Duodenal mucosa (tissue), 2 donors: ENCODE measurements at regions not wholly inside any gene's neighbourhood (a gene's known extent, or its start where the extent isn't known, plus 50 kb on each side); places are given as distances from the start of the nearest gene placed in this dataset.

ENCODE experiments used
- H3K27ac ChIP-seq: one replicate; pipeline ENCODE4 v1.7.0; 2013; ENCODE audit warnings: low read depth, low read length
- H3K27me3 ChIP-seq, 2 donors: one replicate each; pipeline ENCODE4 v1.7.0; 2013; ENCODE audit warnings: low read length in 2 of 2, control low read depth in 1 of 2; ENCODE audit not compliant: insufficient read depth in 2 of 2, control insufficient read depth in 1 of 2
- H3K36me3 ChIP-seq, 2 donors: one replicate each; pipeline ENCODE4 v1.7.0; 2013; ENCODE audit warnings: low read length in 2 of 2, control low read depth in 1 of 2; ENCODE audit not compliant: insufficient read depth in 2 of 2, control insufficient read depth in 1 of 2
- H3K4me1 ChIP-seq, 2 donors: one replicate each; pipeline ENCODE4 v1.7.0; 2013; ENCODE audit warnings: low read length in 2 of 2, control low read depth in 1 of 2; ENCODE audit not compliant: insufficient read depth in 2 of 2, control insufficient read depth in 1 of 2
- H3K4me3 ChIP-seq, 2 donors: one replicate each; pipeline ENCODE4 v1.7.0; 2013; ENCODE audit warnings: low read length in 2 of 2, low read depth in 1 of 2
- H3K9ac ChIP-seq, 2 donors: one replicate each; pipeline ENCODE4 v1.7.0; 2013; ENCODE audit warnings: low read length in 2 of 2, low read depth in 1 of 2
- H3K9me3 ChIP-seq, 2 donors: one replicate each; pipeline ENCODE4 v1.7.0; 2013; ENCODE audit warnings: low read length in 2 of 2, control low read depth in 1 of 2; ENCODE audit not compliant: control insufficient read depth in 1 of 2

DNA sequence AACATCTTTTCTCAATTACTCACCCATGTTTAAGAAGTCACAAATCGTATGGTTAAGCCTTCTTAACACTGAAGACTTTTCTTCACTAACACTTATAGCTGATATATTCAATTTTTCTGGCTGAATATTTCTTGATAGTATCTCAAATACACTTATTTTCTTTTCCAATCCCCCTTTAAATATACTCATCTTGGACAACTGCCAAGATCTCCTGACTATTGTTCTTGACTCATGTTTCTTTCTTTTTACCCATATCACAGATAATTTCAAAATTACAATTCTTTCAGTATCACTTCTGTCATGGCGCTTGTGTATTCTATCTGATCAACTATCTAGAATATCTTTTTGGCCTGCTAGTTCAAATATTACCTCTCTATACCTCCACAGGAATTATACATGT lies 954.3 kb upstream of the ACVR2A start:
- H3K4me3 ChIP-seq, result no peak overlapping the region
- no peaks in the 10 kb centered on the region for H3K36me3 ChIP-seq
- H3K27me3 ChIP-seq, result no peaks in the 10 kb centered on the region

DNA sequence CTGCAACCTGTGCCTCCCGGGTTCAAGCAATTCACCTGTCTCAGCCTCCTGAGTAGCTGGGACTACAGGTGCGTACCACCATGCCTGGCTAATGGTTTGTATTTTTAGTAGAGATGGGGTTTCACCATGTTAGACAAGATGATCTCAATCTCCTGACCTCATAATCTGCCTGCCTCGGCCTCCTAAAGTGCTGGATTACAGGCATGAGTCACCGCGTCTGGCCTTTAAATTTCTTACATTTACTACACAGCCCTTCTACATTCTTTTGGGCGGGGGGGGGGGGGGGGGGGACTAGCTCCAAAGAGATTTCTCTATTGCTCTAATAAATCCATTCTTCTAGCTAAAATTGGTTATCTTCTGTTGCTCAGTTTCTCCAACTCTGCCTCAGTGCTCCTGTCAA lies 964.9 kb upstream of the ACVR2A start:
- no peaks in the 10 kb centered on the region for H3K4me1 ChIP-seq
- no peak overlapping the region for H3K9ac ChIP-seq
- H3K9me3 ChIP-seq, result no peaks in the 10 kb centered on the region
- H3K27me3 ChIP-seq, result no peaks in the 10 kb centered on the region
- H3K36me3 ChIP-seq, result no peaks in the 10 kb centered on the region
- no peak overlapping the region for H3K4me3 ChIP-seq
- no peak overlapping the region for H3K27ac ChIP-seq

More for the DNA sequence above, 954.3 kb upstream of the ACVR2A start:
- H3K9ac ChIP-seq, result no peak overlapping the region
- no peaks in the 10 kb centered on the region for H3K4me1 ChIP-seq
- H3K27ac ChIP-seq, result no peak overlapping the region
- H3K9me3 ChIP-seq, result no peaks in the 10 kb centered on the region

DNA sequence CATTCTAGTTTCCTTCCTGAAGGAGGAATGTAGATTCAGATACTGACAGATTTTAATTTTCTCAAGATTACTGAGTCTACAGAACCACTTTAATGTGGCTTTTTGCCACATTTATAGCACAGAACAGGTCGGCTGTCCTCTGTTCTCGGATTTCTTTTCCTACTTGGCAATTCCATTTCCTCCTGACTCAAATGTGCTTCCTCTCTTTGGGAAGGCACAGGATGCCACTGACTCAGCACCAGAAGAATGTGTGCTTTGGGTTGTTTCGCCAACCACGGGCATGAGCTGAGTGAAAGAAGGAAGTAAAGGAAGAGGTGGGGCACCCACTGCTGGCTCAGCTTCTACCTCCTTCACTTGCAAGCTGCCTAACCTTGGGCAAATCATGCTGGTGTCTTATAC lies 970.6 kb upstream of the ACVR2A start:
- Histone ChIP-seq H3K27me3 (no peaks in the 10 kb centered on the region), H3K9me3 (no peaks in the 10 kb centered on the region), H3K36me3 (no peaks in the 10 kb centered on the region), H3K4me1 (no peaks in the 10 kb centered on the region), H3K27ac (no peak overlapping the region), H3K4me3 (no peak overlapping the region), H3K9ac (no peak overlapping the region)

DNA sequence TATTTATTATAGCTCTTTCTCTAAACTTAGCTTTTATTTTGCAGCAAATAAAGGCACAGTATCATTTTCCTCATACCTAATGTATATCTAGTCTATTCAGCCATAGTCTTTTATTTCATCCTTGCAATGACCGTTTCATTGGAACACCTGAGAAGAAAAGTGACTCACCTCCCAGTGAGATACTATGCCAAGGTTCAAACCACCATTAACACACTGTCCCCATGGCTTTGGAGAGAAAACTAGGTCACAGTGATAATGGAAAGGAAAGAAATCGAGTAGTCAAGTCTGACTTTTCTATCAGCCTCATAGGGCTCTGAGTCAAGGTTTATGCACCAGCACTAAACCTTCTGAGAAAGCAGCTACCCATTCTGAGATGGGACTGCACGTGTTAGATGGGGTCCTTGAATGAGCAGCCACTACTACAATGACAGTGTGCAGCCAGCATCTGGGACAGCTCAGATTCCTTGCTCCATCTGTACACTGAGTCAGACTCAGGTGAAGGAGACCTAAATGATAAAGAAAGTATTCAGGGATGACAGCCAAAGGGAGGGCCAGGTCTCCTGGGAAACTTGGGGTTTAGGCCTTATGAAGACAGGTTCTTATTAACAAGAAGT lies 971.1 kb upstream of the ACVR2A start:
- no peaks in the 10 kb centered on the region for H3K9me3 ChIP-seq
- H3K4me1 ChIP-seq, result no peaks in the 10 kb centered on the region
- no peak overlapping the region for H3K4me3 ChIP-seq
- H3K27me3 ChIP-seq, result no peaks in the 10 kb centered on the region
- H3K36me3 ChIP-seq, result no peaks in the 10 kb centered on the region
- no peak overlapping the region for H3K9ac ChIP-seq
- no peak overlapping the region for H3K27ac ChIP-seq

DNA sequence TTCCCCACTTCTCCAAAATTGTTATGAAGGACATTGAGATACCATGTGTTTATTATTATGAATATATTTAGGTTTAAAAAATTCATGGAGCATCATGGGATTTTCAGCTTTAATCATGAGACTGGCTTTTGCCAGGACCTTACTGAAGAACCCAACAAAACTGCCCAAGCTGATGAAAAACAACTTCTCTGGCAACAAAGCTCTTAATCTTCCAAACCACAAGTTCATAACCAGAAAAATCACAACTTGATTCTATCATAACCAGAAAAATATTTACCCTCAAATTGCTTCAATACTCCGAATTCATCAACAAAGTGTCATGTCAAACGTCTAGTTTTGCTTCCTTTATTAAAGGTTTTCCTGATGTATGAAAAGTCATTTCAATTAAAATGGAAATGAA lies 971.8 kb upstream of the ACVR2A start:
- H3K4me3 ChIP-seq, result no peak overlapping the region
- H3K4me1 ChIP-seq, result no peaks in the 10 kb centered on the region
- H3K9me3 ChIP-seq, result no peaks in the 10 kb centered on the region
- H3K9ac ChIP-seq, result no peak overlapping the region
- H3K27ac ChIP-seq, result no peak overlapping the region
- no peaks in the 10 kb centered on the region for H3K36me3 ChIP-seq
- no peaks in the 10 kb centered on the region for H3K27me3 ChIP-seq

DNA sequence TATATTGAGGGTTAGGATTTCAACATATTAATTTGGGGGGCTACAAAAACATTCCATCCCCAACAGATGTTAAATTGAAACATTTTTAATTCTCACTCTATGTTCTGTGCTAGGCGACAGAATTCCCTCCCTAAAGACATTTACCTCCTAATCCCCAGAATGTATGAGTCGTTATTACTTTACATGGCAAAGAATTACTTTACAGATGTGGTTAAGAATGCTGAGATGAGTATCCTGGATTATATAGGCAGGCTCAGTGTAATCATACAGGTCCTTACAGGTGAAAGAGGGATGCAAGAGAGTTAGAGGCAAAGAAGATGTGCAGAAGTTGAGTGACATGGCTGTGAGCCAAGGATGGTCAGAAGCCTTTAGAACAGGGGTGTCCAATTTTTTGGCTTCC lies 974.1 kb upstream of the ACVR2A start:
- Histone ChIP-seq H3K4me3 (no peak overlapping the region), H3K4me1 (no peaks in the 10 kb centered on the region), H3K9me3 (no peaks in the 10 kb centered on the region), H3K27me3 (no peaks in the 10 kb centered on the region), H3K36me3 (no peaks in the 10 kb centered on the region), H3K9ac (no peak overlapping the region), H3K27ac (no peak overlapping the region)

DNA sequence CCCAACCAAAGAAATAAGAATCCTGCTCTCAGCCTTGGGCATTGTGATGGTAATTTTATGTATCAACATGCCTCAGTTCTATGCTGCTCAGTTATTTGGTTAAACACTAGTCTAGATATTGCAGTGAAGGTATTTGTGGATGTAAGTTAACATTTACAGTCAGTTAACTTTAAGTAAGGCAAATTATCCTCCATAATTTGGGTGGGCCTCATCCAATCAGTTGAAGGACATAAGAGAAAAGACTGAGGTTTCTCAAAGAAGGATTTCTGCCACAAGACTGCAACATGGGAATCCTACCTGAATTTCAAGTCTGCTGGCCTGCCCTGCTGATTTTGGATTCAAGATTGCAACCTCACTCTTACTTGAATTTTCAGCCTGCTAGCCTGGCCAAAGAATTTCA lies 975.5 kb upstream of the ACVR2A start:
- Histone ChIP-seq H3K4me3 (no peak overlapping the region), H3K9ac (no peak overlapping the region), H3K36me3 (no peaks in the 10 kb centered on the region), H3K9me3 (no peaks in the 10 kb centered on the region), H3K4me1 (no peaks in the 10 kb centered on the region), H3K27ac (no peak overlapping the region), H3K27me3 (no peaks in the 10 kb centered on the region)

DNA sequence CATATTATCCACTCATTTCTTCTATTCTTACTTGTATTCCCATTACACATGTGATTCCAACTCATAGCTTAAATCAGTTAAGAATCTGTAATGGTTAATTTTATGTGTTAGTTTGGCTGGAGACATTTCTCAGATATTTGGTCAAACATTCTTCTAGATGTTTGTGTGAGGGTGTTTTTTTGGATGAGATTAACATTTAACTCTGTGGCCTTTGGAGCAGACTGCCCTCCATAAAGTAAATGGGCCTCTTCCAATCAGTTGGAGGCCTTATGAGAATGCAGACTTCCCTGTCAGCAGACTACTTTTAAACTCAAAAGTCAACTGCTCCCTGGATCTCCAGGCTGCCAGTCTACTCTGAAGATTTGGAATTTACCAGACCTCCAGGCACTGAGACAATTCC lies 976.8 kb upstream of the ACVR2A start:
- no peak overlapping the region for H3K9ac ChIP-seq
- no peaks in the 10 kb centered on the region for H3K36me3 ChIP-seq
- no peak overlapping the region for H3K27ac ChIP-seq
- no peak overlapping the region for H3K4me3 ChIP-seq
- no peaks in the 10 kb centered on the region for H3K27me3 ChIP-seq
- H3K9me3 ChIP-seq, result no peaks in the 10 kb centered on the region
- H3K4me1 ChIP-seq, result no peaks in the 10 kb centered on the region

DNA sequence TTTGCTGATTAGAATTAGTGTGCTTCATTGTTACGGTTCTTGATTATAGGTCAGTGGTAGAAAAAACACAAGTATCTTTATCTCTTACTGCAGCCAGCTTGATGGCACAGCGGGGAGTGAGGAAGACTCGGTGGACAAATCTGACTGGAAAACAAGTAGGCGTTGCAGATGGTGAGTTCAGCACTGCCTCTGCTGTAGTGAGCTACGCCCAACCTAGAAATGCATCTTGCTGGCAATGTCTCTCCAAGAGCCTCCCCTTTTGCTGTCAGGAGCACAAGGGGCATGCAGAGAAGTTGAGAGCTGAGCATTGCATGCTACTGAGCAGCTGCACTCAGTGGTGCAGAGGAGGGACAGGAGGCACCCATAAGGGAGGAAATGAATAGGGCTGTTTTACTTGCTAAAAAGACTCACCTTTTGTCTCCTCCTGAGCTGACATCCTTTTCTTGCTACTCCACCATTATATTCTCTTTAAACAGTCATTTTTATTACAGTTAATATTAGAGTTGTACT lies 977.3 kb upstream of the ACVR2A start:
- Histone ChIP-seq H3K27me3 (no peaks in the 10 kb centered on the region), H3K4me1 (no peaks in the 10 kb centered on the region), H3K36me3 (no peaks in the 10 kb centered on the region), H3K4me3 (no peak overlapping the region), H3K9ac (no peak overlapping the region), H3K27ac (no peak overlapping the region), H3K9me3 (no peaks in the 10 kb centered on the region)

DNA sequence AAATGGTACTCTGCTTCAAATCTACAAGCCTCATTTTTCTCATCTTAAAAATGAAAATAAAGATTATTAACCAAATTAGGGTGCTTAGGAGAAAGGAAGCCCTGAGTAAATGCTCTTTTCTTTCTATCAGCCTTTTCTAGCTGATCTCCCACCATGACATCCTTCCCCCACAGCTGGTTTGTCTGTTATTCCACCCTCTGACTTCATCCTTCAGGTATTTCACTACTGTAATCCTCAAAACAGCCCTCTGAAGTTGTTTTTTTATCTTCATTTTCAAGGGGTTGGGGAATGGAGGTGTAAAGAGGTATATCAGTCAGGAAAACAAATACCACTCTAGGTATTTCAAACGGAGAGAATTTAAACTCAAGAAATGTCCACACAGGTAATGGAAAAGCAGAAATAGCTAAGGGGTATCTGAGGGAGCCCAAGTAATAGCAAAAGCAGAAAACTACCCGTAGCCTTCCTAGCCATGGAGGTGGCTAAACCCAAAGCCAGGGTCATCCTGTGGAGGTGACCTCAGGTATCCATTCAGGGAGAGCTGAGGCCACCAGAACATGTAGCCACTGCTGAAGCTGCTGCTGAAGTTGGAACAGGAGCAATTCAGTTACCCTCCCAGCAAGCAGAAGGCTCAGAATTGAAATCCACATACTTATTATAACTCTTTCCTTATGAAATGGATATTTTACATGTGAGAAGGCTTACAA lies 990.9 kb upstream of the ACVR2A start:
- no peak overlapping the region for H3K27ac ChIP-seq
- no peaks in the 10 kb centered on the region for H3K36me3 ChIP-seq
- H3K27me3 ChIP-seq, result no peaks in the 10 kb centered on the region
- H3K9me3 ChIP-seq, result no peaks in the 10 kb centered on the region
- no peak overlapping the region for H3K4me3 ChIP-seq
- H3K9ac ChIP-seq, result no peak overlapping the region
- H3K4me1 ChIP-seq, result no peaks in the 10 kb centered on the region
